Endothelial cell of umbilical vein (primary cell): ENCODE measurements at regions not wholly inside any gene's neighbourhood (a gene's known extent, or its start where the extent isn't known, plus 50 kb on each side); places are given as distances from the start of the nearest gene placed in this dataset.

ENCODE experiments used
- EZH2 ChIP-seq: IDR thresholded peaks from 2 replicates; pipeline ENCODE4 v1.6.1; 2012; ENCODE audit warnings: borderline replicate concordance, low read depth, mild to moderate bottlenecking, moderate library complexity, low read length, inconsistent platforms; ENCODE audit not compliant: severe bottlenecking
- JUN ChIP-seq: IDR thresholded peaks from 2 replicates; pipeline ENCODE4 v1.6.1; 2011; ENCODE audit warnings: borderline replicate concordance, low read depth; ENCODE audit not compliant: insufficient read length, insufficient read depth
- MYC ChIP-seq: IDR thresholded peaks from one replicate; pipeline ENCODE4 v1.6.1; 2011; ENCODE audit warnings: mild to moderate bottlenecking, low read depth, low read length
- POLR2A ChIP-seq: IDR thresholded peaks from 2 replicates; pipeline ENCODE4 v1.6.1; 2012; ENCODE audit warnings: low read depth, mild to moderate bottlenecking, control low read depth, low read length
- POLR2AphosphoS5 ChIP-seq: IDR thresholded peaks from 2 replicates; pipeline ENCODE4 v1.6.1; 2012; ENCODE audit warnings: low read depth, mild to moderate bottlenecking, control low read depth, low read length, moderate library complexity; ENCODE audit not compliant: insufficient read depth
- TF ChIP-seq, protein P1 (sequence below), 2 donors: IDR thresholded peaks; 1 replicate in 1 of 2; 2 replicates in 1 of 2; pipeline ENCODE4 v1.5.1; 2011; ENCODE audit warnings: low read length in 2 of 2, mild to moderate bottlenecking in 2 of 2, moderate library complexity in 2 of 2, control low read depth in 1 of 2, inconsistent platforms in 1 of 2, low read depth in 1 of 2; ENCODE audit not compliant: insufficient read depth in 1 of 2; ENCODE audit errors: extremely low read depth in 1 of 2
- TF ChIP-seq, protein P2 (sequence below): IDR thresholded peaks from 2 replicates; pipeline ENCODE4 v1.6.1; 2011; ENCODE audit not compliant: insufficient read depth, insufficient read length

DNA sequence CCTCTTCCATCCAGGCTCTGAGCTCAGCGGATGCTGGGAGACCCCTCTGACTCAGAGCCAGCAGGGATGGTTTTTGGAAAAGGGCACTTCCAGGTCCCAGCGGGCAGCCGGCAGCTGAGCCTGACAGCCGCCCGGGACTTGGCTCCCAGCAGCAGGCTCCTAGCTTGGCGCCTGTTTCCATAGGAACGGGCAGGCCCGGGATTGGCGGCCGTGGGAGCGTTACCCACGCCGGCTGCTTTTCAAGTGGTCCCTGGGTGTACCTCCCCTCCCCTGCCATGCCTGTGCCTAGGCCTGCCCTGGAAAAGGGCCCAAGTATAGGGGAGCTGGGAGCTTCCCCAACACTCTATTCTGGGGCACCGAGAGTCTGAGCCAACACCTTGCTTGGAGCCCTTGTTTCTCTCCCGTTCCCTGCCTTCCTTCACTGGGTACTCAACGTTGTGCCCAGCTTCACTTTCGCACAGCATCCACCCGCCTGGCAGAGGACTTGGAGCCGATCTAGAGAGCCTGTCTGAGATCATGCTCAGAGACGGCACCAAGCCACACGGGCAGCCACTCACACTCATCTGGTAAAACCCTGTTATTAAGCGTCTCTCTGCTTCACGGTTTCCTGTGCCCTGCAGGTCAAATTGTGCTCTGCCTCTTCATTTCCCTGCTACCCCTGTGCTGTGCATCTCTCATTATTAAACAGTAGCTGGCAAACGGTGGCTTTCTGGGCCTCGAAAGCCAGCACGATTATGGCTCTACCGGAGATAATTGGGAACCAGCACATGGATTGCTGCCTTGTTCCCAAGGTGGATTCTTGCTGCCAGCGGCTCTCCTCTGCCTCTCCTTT lies 521.5 kb downstream of the BCOR start:
- TF ChIP-seq EZH2 (no peak), POLR2A (no peak), POLR2AphosphoS5 (no peak), JUN (no peak), MYC (no peak)
- TF ChIP-seq, protein P1, sequence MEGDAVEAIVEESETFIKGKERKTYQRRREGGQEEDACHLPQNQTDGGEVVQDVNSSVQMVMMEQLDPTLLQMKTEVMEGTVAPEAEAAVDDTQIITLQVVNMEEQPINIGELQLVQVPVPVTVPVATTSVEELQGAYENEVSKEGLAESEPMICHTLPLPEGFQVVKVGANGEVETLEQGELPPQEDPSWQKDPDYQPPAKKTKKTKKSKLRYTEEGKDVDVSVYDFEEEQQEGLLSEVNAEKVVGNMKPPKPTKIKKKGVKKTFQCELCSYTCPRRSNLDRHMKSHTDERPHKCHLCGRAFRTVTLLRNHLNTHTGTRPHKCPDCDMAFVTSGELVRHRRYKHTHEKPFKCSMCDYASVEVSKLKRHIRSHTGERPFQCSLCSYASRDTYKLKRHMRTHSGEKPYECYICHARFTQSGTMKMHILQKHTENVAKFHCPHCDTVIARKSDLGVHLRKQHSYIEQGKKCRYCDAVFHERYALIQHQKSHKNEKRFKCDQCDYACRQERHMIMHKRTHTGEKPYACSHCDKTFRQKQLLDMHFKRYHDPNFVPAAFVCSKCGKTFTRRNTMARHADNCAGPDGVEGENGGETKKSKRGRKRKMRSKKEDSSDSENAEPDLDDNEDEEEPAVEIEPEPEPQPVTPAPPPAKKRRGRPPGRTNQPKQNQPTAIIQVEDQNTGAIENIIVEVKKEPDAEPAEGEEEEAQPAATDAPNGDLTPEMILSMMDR (IDR thresholded peaks at IDR 0.05; ENCODE audit: extremely low read depth in 1 of 2, insufficient read depth in 1 of 2, low read depth in 1 of 2, low read length in 2 of 2) = no peak
- TF ChIP-seq, protein P2, sequence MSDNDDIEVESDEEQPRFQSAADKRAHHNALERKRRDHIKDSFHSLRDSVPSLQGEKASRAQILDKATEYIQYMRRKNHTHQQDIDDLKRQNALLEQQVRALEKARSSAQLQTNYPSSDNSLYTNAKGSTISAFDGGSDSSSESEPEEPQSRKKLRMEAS = no peak
